ENCODE measurements at regions not wholly inside any gene's neighbourhood (a gene's known extent, or its start where the extent isn't known, plus 50 kb on each side); places are given as distances from the start of the nearest gene placed in this dataset.
A peak's percentile ranks its signal among the peaks of the same experiment; 100 is the strongest.
"Not testable (repeated sequence)": the region's sequence is repeated elsewhere in the genome, so short reads cannot be mapped to it uniquely, and the experiment has no call there.

- H3K27me3 ChIP-seq (ENCODE audit: control insufficient read depth, insufficient read depth, low read length), result no peaks in the 10 kb centered on the region
- 100% methylated on average over 2 of the region's 4 CpGs for WGBS (ENCODE audit: insufficient coverage, insufficient read length)
- H3K4me1 ChIP-seq (ENCODE audit: control insufficient read depth, insufficient read depth, low read length), result no peaks in the 10 kb centered on the region
- H3K9me3 ChIP-seq (ENCODE audit: control insufficient read depth, insufficient read depth, low read length), result no peaks in the 10 kb centered on the region
- H3K27ac ChIP-seq (ENCODE audit: low read length), result no peak overlapping the region
- H3K4me3 ChIP-seq (ENCODE audit: low read length), result no peak overlapping the region
- no peak for DNase-seq (ENCODE audit: low read depth, low spot score)
- H3K36me3 ChIP-seq (ENCODE audit: control insufficient read depth, insufficient read depth, low read length), result no peaks in the 10 kb centered on the region
Observed at GRCh38 chr2:117587310-117587709, 227.2 kb upstream of the DDX18 start.

DNA sequence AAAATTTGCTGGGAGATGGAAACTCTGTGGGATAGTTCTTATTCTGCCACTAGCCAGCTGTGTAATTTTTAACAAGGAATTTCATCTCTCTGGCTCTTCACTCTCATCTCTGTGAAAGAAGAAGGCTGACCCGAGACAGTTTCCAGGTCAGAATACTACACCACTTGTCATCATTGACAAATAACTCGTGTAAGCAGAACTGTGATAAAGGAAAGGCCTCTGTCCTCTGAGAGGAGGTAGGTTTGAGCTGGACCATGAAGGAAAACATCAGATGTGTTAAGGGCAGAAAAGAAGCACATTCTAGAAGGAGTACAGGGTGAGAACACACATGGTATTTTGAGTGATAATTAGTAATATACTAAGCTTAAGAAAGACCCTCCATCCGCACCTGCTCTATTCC lies 211.4 kb upstream of the DDX18 start:
- no peak for DNase-seq (ENCODE audit: low read depth, low spot score)
- Histone ChIP-seq H3K4me3 (ENCODE audit: low read length) (no peak overlapping the region), H3K36me3 (ENCODE audit: control insufficient read depth, insufficient read depth, low read length) (peaks cover 3% of the 10 kb centered on the region; the same call in 1 of the 2 replicates), H3K27ac (ENCODE audit: low read length) (no peak overlapping the region), H3K9me3 (ENCODE audit: control insufficient read depth, insufficient read depth, low read length) (no peaks in the 10 kb centered on the region), H3K4me1 (ENCODE audit: control insufficient read depth, insufficient read depth, low read length) (peaks cover 2% of the 10 kb centered on the region; the same call in 1 of the 2 replicates), H3K27me3 (ENCODE audit: control insufficient read depth, insufficient read depth, low read length) (no peaks in the 10 kb centered on the region)
- no CpG with 5 or more reads among the region's 3 CpGs for WGBS (ENCODE audit: insufficient coverage, insufficient read length)

- peaks cover 3% of the 10 kb centered on the region; the same call in 1 of the 2 replicates for H3K36me3 ChIP-seq (ENCODE audit: control insufficient read depth, insufficient read depth, low read length)
- no peaks in the 10 kb centered on the region for H3K9me3 ChIP-seq (ENCODE audit: control insufficient read depth, insufficient read depth, low read length)
- WGBS (ENCODE audit: insufficient coverage, insufficient read length), result no CpG with 5 or more reads among the region's 5 CpGs
- no peak overlapping the region for H3K27ac ChIP-seq (ENCODE audit: low read length)
- no peak overlapping the region for H3K4me3 ChIP-seq (ENCODE audit: low read length)
- H3K4me1 ChIP-seq (ENCODE audit: control insufficient read depth, insufficient read depth, low read length), result peaks cover 2% of the 10 kb centered on the region; the same call in 1 of the 2 replicates
- no peaks in the 10 kb centered on the region for H3K27me3 ChIP-seq (ENCODE audit: control insufficient read depth, insufficient read depth, low read length)
- no peak for DNase-seq (ENCODE audit: low read depth, low spot score)
Observed at GRCh38 chr2:117603567-117603966, 210.9 kb upstream of the DDX18 start.

- no CpG with 5 or more reads among the region's 2 CpGs for whole genome bisulfite sequencing (ENCODE audit: insufficient coverage, insufficient read length)
Observed at GRCh38 chr2:117607202-117607601, 207.3 kb upstream of the DDX18 start.

DNA sequence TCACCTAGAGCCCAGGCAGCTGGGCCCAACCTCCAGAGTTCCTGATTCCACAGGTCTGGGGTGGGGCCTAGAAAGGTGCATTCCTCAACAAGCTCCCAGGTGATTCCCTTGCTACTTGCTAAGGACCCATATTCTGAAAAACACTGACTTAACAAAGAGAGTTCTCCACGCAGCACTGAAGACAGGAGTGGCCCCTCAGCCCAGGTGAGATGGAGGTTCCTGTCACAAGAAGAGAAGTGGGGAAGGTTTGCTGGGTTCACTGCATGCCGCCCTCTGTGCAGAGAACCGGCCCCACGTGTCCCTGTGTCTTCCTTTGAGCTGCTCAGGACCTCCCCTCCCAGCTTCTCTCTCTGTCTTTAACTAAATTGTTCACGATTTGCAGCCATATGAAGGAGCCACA lies 201.4 kb upstream of the DDX18 start:
- WGBS (ENCODE audit: insufficient coverage, insufficient read length), result no CpG with 5 or more reads among the region's 5 CpGs
- H3K4me1 ChIP-seq (ENCODE audit: control insufficient read depth, insufficient read depth, low read length), result no peaks in the 10 kb centered on the region; the same call in none of the 2 replicates

More at GRCh38 chr2:117607202-117607601, 207.3 kb upstream of the DDX18 start:
- DNase-seq (ENCODE audit: low read depth, low spot score), result no peak
- Histone ChIP-seq H3K36me3 (ENCODE audit: control insufficient read depth, insufficient read depth, low read length) (peaks cover 3% of the 10 kb centered on the region; the same call in 1 of the 2 replicates), H3K27me3 (ENCODE audit: control insufficient read depth, insufficient read depth, low read length) (no peaks in the 10 kb centered on the region), H3K27ac (ENCODE audit: low read length) (no peak overlapping the region), H3K4me3 (ENCODE audit: low read length) (no peak overlapping the region), H3K9me3 (ENCODE audit: control insufficient read depth, insufficient read depth, low read length) (no peaks in the 10 kb centered on the region), H3K4me1 (ENCODE audit: control insufficient read depth, insufficient read depth, low read length) (peaks cover 2% of the 10 kb centered on the region)

GRCh38 chr2:117614296-117614695 lies 200.2 kb upstream of the DDX18 start:
- Histone ChIP-seq H3K27ac (ENCODE audit: low read length) (no peak overlapping the region), H3K4me1 (ENCODE audit: control insufficient read depth, insufficient read depth, low read length) (no peaks in the 10 kb centered on the region; the same call in none of the 2 replicates), H3K9me3 (ENCODE audit: control insufficient read depth, insufficient read depth, low read length) (no peaks in the 10 kb centered on the region), H3K36me3 (ENCODE audit: control insufficient read depth, insufficient read depth, low read length) (no peaks in the 10 kb centered on the region), H3K27me3 (ENCODE audit: control insufficient read depth, insufficient read depth, low read length) (no peaks in the 10 kb centered on the region), H3K4me3 (ENCODE audit: low read length) (no peak overlapping the region)
- no peak for DNase-seq (ENCODE audit: low read depth, low spot score)
- WGBS (ENCODE audit: insufficient coverage, insufficient read length), result 100% methylated on average over 2 of the region's 5 CpGs

More for the DNA sequence above, 201.4 kb upstream of the DDX18 start:
- no peaks in the 10 kb centered on the region for H3K9me3 ChIP-seq (ENCODE audit: control insufficient read depth, insufficient read depth, low read length)
- DNase-seq (ENCODE audit: low read depth, low spot score), result no peak
- no peaks in the 10 kb centered on the region for H3K36me3 ChIP-seq (ENCODE audit: control insufficient read depth, insufficient read depth, low read length)
- H3K27me3 ChIP-seq (ENCODE audit: control insufficient read depth, insufficient read depth, low read length), result no peaks in the 10 kb centered on the region
- H3K4me3 ChIP-seq (ENCODE audit: low read length), result no peak overlapping the region
- no peak overlapping the region for H3K27ac ChIP-seq (ENCODE audit: low read length)

GRCh38 chr2:117614823-117615534 lies 199.5 kb upstream of the DDX18 start:
- Histone ChIP-seq H3K9me3 (ENCODE audit: control insufficient read depth, insufficient read depth, low read length) (no peaks in the 10 kb centered on the region), H3K27ac (ENCODE audit: low read length) (no peak overlapping the region), H3K36me3 (ENCODE audit: control insufficient read depth, insufficient read depth, low read length) (no peaks in the 10 kb centered on the region), H3K27me3 (ENCODE audit: control insufficient read depth, insufficient read depth, low read length) (no peaks in the 10 kb centered on the region), H3K4me3 (ENCODE audit: low read length) (no peak overlapping the region), H3K4me1 (ENCODE audit: control insufficient read depth, insufficient read depth, low read length) (no peaks in the 10 kb centered on the region; the same call in 1 of the 2 replicates)
- DNase-seq (ENCODE audit: low read depth, low spot score), result no peak
- WGBS (ENCODE audit: insufficient coverage, insufficient read length), result no CpG with 5 or more reads among the region's 1 CpG

GRCh38 chr2:117618607-117619006 lies 195.9 kb upstream of the DDX18 start:
- Histone ChIP-seq H3K4me1 (ENCODE audit: control insufficient read depth, insufficient read depth, low read length) (no peaks in the 10 kb centered on the region), H3K4me3 (ENCODE audit: low read length) (no peak overlapping the region), H3K9me3 (ENCODE audit: control insufficient read depth, insufficient read depth, low read length) (no peaks in the 10 kb centered on the region), H3K27me3 (ENCODE audit: control insufficient read depth, insufficient read depth, low read length) (no peaks in the 10 kb centered on the region), H3K27ac (ENCODE audit: low read length) (no peak overlapping the region), H3K36me3 (ENCODE audit: control insufficient read depth, insufficient read depth, low read length) (no peaks in the 10 kb centered on the region)
- DNase-seq (ENCODE audit: low read depth, low spot score), result no peak
- WGBS (ENCODE audit: insufficient coverage, insufficient read length), result no CpG with 5 or more reads among the region's 2 CpGs

GRCh38 chr2:117621326-117621725 lies 193.2 kb upstream of the DDX18 start:
- Histone ChIP-seq H3K36me3 (ENCODE audit: control insufficient read depth, insufficient read depth, low read length) (no peaks in the 10 kb centered on the region), H3K4me3 (ENCODE audit: low read length) (no peak overlapping the region), H3K27ac (ENCODE audit: low read length) (no peak overlapping the region), H3K4me1 (ENCODE audit: control insufficient read depth, insufficient read depth, low read length) (no peaks in the 10 kb centered on the region), H3K9me3 (ENCODE audit: control insufficient read depth, insufficient read depth, low read length) (no peaks in the 10 kb centered on the region), H3K27me3 (ENCODE audit: control insufficient read depth, insufficient read depth, low read length) (no peaks in the 10 kb centered on the region)
- DNase-seq (ENCODE audit: low read depth, low spot score), result no peak

GRCh38 chr2:117623175-117623574 lies 191.3 kb upstream of the DDX18 start:
- peak overlapping the region; percentile 53; the same call in 1 of the 2 replicates for H3K4me3 ChIP-seq (ENCODE audit: low read length)
- not testable (repeated sequence) for H3K9me3 ChIP-seq (ENCODE audit: control insufficient read depth, insufficient read depth, low read length); H3K27ac ChIP-seq (ENCODE audit: low read length); H3K4me1 ChIP-seq (ENCODE audit: control insufficient read depth, insufficient read depth, low read length); H3K36me3 ChIP-seq (ENCODE audit: control insufficient read depth, insufficient read depth, low read length); H3K27me3 ChIP-seq (ENCODE audit: control insufficient read depth, insufficient read depth, low read length); DNase-seq (ENCODE audit: low read depth, low spot score)
- no CpG with 5 or more reads among the region's 17 CpGs for WGBS (ENCODE audit: insufficient coverage, insufficient read length)
